Lower leg skin (tissue), 4 donors: ENCODE measurements at regions not wholly inside any gene's neighbourhood (a gene's known extent, or its start where the extent isn't known, plus 50 kb on each side); places are given as distances from the start of the nearest gene placed in this dataset.

ENCODE experiments used
- DNase-seq, 2 donors: peaks; one replicate each; pipeline ENCODE4 v3.0.0-alpha.2; 2019; ENCODE audit warnings: low spot score in 2 of 2
- H3K4me3 ChIP-seq: fragments of 200-600 bp; sonication (generic); 2 replicates; pipeline ENCODE4 v1.5.1; 2017; ENCODE audit warnings: mild to moderate bottlenecking, low read depth; ENCODE audit not compliant: poor library complexity, severe bottlenecking
- POLR2A ChIP-seq, 2 donors: fragments of 450-650 bp; IDR thresholded peaks; one replicate each; pipeline ENCODE4 v1.6.1; 2016 to 2017; ENCODE audit warnings: antibody characterized with exemption in 2 of 2, mild to moderate bottlenecking in 1 of 2, moderate library complexity in 1 of 2
- WGBS, 2 donors: methylation state at CpG; one replicate each; pipeline ENCODE4 v1.1.5; 2018; 5-methylcytosine and 5-hydroxymethylcytosine counted together
- intact Hi-C: fragments of 100-400 bp; cut with DNase I; formaldehyde crosslinking; loops from one replicate; pipeline ENCODE4 v1.15.0; 2023; ENCODE audit warnings: low total_unique reads
- TF ChIP-seq, protein P1 (sequence below), 3 donors: fragments of 450-650 bp; IDR thresholded peaks; one replicate each; pipeline ENCODE4 v1.5.1; 2016; ENCODE audit warnings: antibody characterized with exemption in 3 of 3, mild to moderate bottlenecking in 3 of 3, moderate library complexity in 2 of 3

DNA sequence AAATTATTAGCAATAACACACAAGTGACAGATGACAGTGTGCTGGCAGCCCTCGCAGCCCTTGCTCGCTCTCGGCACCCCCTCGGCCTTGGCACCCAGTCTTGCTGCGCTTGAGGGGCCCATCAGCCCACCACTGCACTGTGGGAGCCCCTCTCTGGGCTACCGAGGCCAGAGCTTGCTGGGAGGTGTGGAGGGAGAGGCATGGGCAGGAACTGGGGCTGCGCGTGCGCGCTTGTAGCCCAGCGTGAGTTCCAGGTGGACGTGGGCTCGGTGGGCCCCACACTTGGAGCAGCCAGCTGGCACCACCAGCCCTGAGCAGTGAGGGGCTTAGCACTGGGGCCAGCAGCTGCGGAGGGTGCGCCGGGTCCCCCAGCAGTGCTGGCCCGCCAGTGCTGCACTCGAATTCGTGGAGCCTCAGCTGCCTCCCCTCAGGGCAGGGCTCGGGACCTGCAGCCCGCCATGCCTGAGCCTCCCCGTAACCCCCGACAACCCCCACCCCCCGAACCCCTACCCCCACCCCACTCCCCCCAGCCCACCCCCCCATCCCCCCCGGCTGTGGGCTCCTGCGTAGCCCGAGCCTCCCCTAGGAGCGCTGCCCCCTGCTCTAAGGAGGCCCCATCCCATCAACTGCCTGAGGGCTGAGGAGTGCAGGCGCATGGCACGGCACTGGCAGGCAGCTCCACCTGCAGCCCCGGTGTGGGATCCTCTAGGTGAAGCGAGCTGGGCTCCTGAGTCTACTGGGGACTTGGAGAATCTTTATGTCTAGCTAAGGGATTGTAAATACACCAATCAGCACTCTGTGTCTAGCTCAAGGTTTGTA is 240.9 kb downstream of the TRIM36 start:
- intact Hi-C loops: no loop called here
- no peak for DNase-seq
- no peak overlapping the region for H3K4me3 ChIP-seq
- 92 to 93% methylated on average over 15 to 27 of the region's 32 CpGs for WGBS, 2 donors
- no peak for TF ChIP-seq POLR2A (IDR thresholded peaks at IDR 0.05)
- TF ChIP-seq, protein P1, sequence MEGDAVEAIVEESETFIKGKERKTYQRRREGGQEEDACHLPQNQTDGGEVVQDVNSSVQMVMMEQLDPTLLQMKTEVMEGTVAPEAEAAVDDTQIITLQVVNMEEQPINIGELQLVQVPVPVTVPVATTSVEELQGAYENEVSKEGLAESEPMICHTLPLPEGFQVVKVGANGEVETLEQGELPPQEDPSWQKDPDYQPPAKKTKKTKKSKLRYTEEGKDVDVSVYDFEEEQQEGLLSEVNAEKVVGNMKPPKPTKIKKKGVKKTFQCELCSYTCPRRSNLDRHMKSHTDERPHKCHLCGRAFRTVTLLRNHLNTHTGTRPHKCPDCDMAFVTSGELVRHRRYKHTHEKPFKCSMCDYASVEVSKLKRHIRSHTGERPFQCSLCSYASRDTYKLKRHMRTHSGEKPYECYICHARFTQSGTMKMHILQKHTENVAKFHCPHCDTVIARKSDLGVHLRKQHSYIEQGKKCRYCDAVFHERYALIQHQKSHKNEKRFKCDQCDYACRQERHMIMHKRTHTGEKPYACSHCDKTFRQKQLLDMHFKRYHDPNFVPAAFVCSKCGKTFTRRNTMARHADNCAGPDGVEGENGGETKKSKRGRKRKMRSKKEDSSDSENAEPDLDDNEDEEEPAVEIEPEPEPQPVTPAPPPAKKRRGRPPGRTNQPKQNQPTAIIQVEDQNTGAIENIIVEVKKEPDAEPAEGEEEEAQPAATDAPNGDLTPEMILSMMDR (IDR thresholded peaks at IDR 0.05): no peak

DNA sequence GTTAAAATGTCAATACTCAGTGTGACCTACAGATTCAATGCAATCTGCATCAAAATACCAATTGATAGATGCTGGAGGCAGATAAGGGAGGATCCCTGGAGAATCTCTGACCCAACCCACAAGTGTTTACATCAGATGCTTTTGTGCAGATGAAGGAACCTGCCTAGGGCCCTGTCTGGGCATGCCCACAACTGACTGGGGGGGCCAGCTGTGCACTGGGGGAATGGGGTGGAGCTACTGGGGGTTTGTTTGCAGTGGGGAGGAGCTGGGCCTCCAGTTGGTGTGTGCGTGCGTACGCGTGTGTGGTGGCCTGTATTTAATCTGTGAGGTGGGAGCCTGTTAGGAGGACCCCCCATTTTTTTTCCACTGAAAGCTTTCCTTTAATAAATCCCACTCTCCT is 244.9 kb downstream of the TRIM36 start:
- intact Hi-C loops: no loop called here
- DNase-seq: no peak
- TF ChIP-seq POLR2A (IDR thresholded peaks at IDR 0.05): no peak
- TF ChIP-seq, protein P1 (IDR thresholded peaks at IDR 0.05): no peak
- WGBS, 2 donors: 84 to 98% methylated on average over 4 of the region's 4 CpGs
- no peak overlapping the region for H3K4me3 ChIP-seq

DNA sequence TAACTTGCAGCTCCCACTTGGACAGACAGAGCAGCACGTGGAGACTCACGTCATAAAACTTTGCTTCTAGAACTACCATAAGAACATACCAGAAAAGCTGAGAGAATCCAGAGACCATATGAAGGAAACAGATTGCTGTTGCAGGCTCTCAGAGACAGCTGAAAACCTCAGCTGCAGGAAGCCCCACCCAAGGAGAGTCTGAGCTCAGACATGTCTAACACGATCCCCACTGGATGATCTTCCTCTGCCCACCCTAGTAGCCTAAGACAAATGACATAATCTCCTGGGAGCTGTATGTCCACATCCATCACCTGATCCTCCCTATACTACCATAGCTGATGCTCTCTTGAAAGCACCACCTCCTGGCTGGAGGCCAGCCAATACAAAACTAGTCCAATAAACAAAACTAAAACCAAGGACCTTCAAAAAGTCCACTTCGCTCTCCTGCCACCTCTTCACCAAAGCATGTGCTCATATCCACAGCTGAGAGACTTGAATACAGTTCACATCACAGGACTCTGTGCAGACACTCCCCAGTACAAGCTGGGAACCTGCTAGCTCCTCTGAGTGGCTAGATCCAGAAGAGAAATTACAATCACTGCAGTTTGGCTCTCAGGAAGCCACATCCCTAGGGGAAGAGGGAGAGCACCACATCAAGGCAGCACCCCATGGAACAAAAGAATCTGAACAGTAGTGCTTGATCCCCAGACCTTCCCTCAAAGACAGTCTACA is 257.4 kb downstream of the TRIM36 start:
- no peak for DNase-seq
- TF ChIP-seq, protein P1 (IDR thresholded peaks at IDR 0.05): no peak
- TF ChIP-seq POLR2A (IDR thresholded peaks at IDR 0.05): no peak
- H3K4me3 ChIP-seq: no peak overlapping the region
- 72 to 80% methylated on average over 4 of the region's 4 CpGs for WGBS, 2 donors
- intact Hi-C loops: no loop called here

DNA sequence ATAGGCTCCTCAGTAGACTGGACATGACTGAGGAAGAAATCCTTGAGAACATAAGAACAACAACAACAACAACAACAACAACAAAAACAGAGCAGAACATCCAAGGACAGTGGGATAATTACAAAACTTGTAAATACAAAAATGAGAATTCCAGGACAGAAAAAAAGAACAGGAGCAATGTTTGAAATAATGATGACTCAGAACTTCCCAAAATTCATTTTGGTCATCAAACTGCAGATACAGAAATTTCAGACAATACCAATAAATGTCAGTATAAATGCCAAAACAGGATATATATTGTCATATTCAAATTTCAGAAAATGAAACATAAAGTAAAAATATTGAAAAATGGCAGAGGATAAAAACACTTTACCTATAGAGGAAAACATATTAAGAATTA is 259.0 kb downstream of the TRIM36 start:
- no peak for TF ChIP-seq POLR2A (IDR thresholded peaks at IDR 0.05)
- TF ChIP-seq, protein P1 (IDR thresholded peaks at IDR 0.05): no peak
- intact Hi-C loops: no loop called here

DNA sequence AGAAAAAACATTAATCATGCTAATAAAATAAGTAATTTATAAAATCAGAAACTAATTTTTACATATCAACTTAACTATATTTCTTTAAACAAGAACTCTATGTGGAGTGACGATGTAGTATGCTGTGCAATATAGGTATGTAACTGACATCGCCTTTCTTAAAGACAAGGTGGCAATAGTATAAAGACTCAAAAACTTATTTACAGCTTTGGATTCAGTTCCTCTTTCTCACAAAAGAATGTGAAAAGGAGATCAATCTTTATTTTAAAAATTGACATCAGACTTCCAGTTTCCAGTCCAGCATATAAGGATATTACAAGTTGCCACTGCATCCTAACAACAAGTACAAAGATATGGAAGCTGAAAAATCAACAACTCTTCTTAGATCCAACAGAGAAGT is 260.3 kb downstream of the TRIM36 start:
- no peak for DNase-seq
- 95 to 97% methylated on average over 2 of the region's 2 CpGs for WGBS, 2 donors
- intact Hi-C loops: no loop called here
- H3K4me3 ChIP-seq: no peak overlapping the region
- no peak for TF ChIP-seq POLR2A (IDR thresholded peaks at IDR 0.05)
- TF ChIP-seq, protein P1 (IDR thresholded peaks at IDR 0.05): no peak

More for the DNA sequence above, 259.0 kb downstream of the TRIM36 start:
- DNase-seq: no peak
- no peak overlapping the region for H3K4me3 ChIP-seq
